Uterus (tissue), 3 donors: ENCODE measurements at regions not wholly inside any gene's neighbourhood (a gene's known extent, or its start where the extent isn't known, plus 50 kb on each side); places are given as distances from the start of the nearest gene placed in this dataset.

Experiments used
- DNase-seq, 2 donors: peaks; one replicate each; pipeline ENCODE4 v3.0.0-alpha.2; 2019 to 2020
- H3K27ac ChIP-seq, 2 donors: fragments of 200-600 bp; sonication (generic); 1 replicate in 1 of 2; 2 replicates in 1 of 2; pipeline ENCODE4 v1.5.1; 2016 to 2018
- H3K27me3 ChIP-seq, 2 donors: fragments of 200-600 bp; sonication (generic); one replicate each; pipeline ENCODE4 v1.5.1; 2018 to 2019; ENCODE audit warnings: control low read depth in 1 of 2
- H3K36me3 ChIP-seq, 2 donors: fragments of 200-600 bp; sonication (generic); one replicate each; pipeline ENCODE4 v1.5.1; 2019; ENCODE audit warnings: control low read depth in 1 of 2
- H3K4me1 ChIP-seq, 2 donors: fragments of 200-600 bp; sonication (generic); one replicate each; pipeline ENCODE4 v1.5.1; 2018 to 2019; ENCODE audit warnings: control low read depth in 1 of 2
- H3K4me3 ChIP-seq, 2 donors: fragments of 200-600 bp; sonication (generic); 1 replicate in 1 of 2; 2 replicates in 1 of 2; pipeline ENCODE4 v1.5.1; 2018 to 2019; ENCODE audit warnings: mild to moderate bottlenecking in 1 of 2
- H3K9me3 ChIP-seq, 2 donors: fragments of 200-600 bp; sonication (generic); one replicate each; pipeline ENCODE4 v1.5.1; 2019; ENCODE audit warnings: control low read depth in 1 of 2
- CTCF ChIP-seq, 4 experiments: fragments of 200-600 bp in 2 of 4; fragments of 450-650 bp in 2 of 4; sonication (generic) in 2 of 4; IDR thresholded peaks; one replicate each; pipeline ENCODE4 v1.5.1; 2016 to 2019; ENCODE audit warnings: antibody characterized with exemption in 4 of 4, mild to moderate bottlenecking in 2 of 4, moderate library complexity in 1 of 4
- POLR2A ChIP-seq, 2 donors: fragments of 450-650 bp; IDR thresholded peaks; one replicate each; pipeline ENCODE4 v1.6.1; 2016; ENCODE audit warnings: antibody characterized with exemption in 2 of 2, mild to moderate bottlenecking in 1 of 2, moderate library complexity in 1 of 2
- intact Hi-C: fragments of 100-400 bp; cut with DNase I; formaldehyde crosslinking; loops from one replicate; pipeline ENCODE4 v1.15.1; 2023; ENCODE audit warnings: low total_unique reads
- donor health status: DM: yes; HTN: yes; CAD: no.

GRCh38 chr1:14064649-14065442 is 364.9 kb downstream of the PRDM2 start:
- H3K27ac ChIP-seq, result no peak overlapping the region
- no peak overlapping the region for H3K4me3 ChIP-seq
- TF ChIP-seq CTCF (IDR thresholded peaks at IDR 0.05) (no peak), POLR2A (IDR thresholded peaks at IDR 0.05) (no peak)
- H3K27me3 ChIP-seq, result no peaks in the 10 kb centered on the region
- no peak for DNase-seq
- H3K9me3 ChIP-seq, result no peaks in the 10 kb centered on the region
- H3K36me3 ChIP-seq, result no peaks in the 10 kb centered on the region
- intact Hi-C loops, result no loop called here
- H3K4me1 ChIP-seq, result no peaks in the 10 kb centered on the region

GRCh38 chr1:14065486-14065885 is 365.5 kb downstream of the PRDM2 start:
- Histone ChIP-seq H3K4me3 (no peak overlapping the region), H3K27ac (no peak overlapping the region), H3K36me3 (no peaks in the 10 kb centered on the region), H3K9me3 (no peaks in the 10 kb centered on the region), H3K27me3 (no peaks in the 10 kb centered on the region), H3K4me1 (no peaks in the 10 kb centered on the region)
- no peak for DNase-seq
- TF ChIP-seq CTCF (IDR thresholded peaks at IDR 0.05), result no peak
- no peak for TF ChIP-seq POLR2A (IDR thresholded peaks at IDR 0.05)
- intact Hi-C loops, result no loop called here

GRCh38 chr1:14067036-14067435 is 367.0 kb downstream of the PRDM2 start:
- TF ChIP-seq POLR2A (IDR thresholded peaks at IDR 0.05), result no peak
- TF ChIP-seq CTCF (IDR thresholded peaks at IDR 0.05), result no peak
- no peaks in the 10 kb centered on the region for H3K9me3 ChIP-seq
- H3K36me3 ChIP-seq, result no peaks in the 10 kb centered on the region
- DNase-seq, result no peak
- H3K4me3 ChIP-seq, result no peak overlapping the region
- no peak overlapping the region for H3K27ac ChIP-seq
- H3K4me1 ChIP-seq, result no peaks in the 10 kb centered on the region
- intact Hi-C loops, result no loop called here
- H3K27me3 ChIP-seq, result no peaks in the 10 kb centered on the region

- no peak for DNase-seq
- intact Hi-C loops, result no loop called here
- Histone ChIP-seq H3K4me3 (no peak overlapping the region), H3K36me3 (no peaks in the 10 kb centered on the region), H3K9me3 (no peaks in the 10 kb centered on the region), H3K27ac (no peak overlapping the region), H3K27me3 (no peaks in the 10 kb centered on the region), H3K4me1 (no peaks in the 10 kb centered on the region)
- TF ChIP-seq CTCF (IDR thresholded peaks at IDR 0.05) (no peak), POLR2A (IDR thresholded peaks at IDR 0.05) (no peak)
These were observed 367.7 kb downstream of the PRDM2 start for GRCh38 chr1:14067711-14068110.

- intact Hi-C loops, result no loop called here
- Histone ChIP-seq H3K36me3 (no peaks in the 10 kb centered on the region), H3K4me1 (no peaks in the 10 kb centered on the region), H3K9me3 (no peaks in the 10 kb centered on the region), H3K4me3 (no peak overlapping the region), H3K27ac (no peak overlapping the region), H3K27me3 (no peaks in the 10 kb centered on the region)
- TF ChIP-seq POLR2A (IDR thresholded peaks at IDR 0.05) (no peak), CTCF (IDR thresholded peaks at IDR 0.05) (no peak)
- no peak for DNase-seq
These were observed 371.6 kb downstream of the PRDM2 start for GRCh38 chr1:14071581-14071980.
